SK-N-SH (cell line): ENCODE measurements at regions not wholly inside any gene's neighbourhood (a gene's known extent, or its start where the extent isn't known, plus 50 kb on each side); places are given as distances from the start of the nearest gene placed in this dataset.
"Not testable (repeated sequence)": the region's sequence is repeated elsewhere in the genome, so short reads cannot be mapped to it uniquely, and the experiment has no call there.

Experiments
- CTCF ChIA-PET: fragments of 300-600, 350-600 bp; formaldehyde crosslinking; extraction: SDS; loops from one replicate; lab custom pipeline; 2021; lab: Yijun Ruan, JAX
- POLR2A ChIA-PET: fragments of 350-600 bp; sonication (Branson Sonifier 250); formaldehyde crosslinking; extraction: SDS; loops from one replicate; lab custom pipeline; 2020; ENCODE audit warnings: antibody characterized with exemption, inconsistent platforms; lab: Yijun Ruan, JAX
- DNase-seq: peaks from one replicate; pipeline ENCODE4 v3.0.0; 2012
- H2AFZ ChIP-seq: fragments of 200-600 bp; sonication (generic); 2 replicates; pipeline ENCODE4 v1.8.1; 2016; ENCODE audit warnings: antibody characterized with exemption, mild to moderate bottlenecking, low read depth
- H3F3A ChIP-seq: fragments of 200-600 bp; sonication (generic); replicated peaks from 2 replicates; pipeline ENCODE3; 2016; ENCODE audit warnings: antibody characterized with exemption, mild to moderate bottlenecking; ENCODE audit not compliant: insufficient read depth
- H3K27ac ChIP-seq, 2 experiments: fragments of 200-500 bp in 1 of 2; fragments of 200-600 bp in 1 of 2; sonication (Bioruptor generic) in 1 of 2; sonication (generic), shearing (Covaris generic) in 1 of 2; 2 replicates each; pipeline versions ENCODE4 v1.5.1 to v1.6.1; 2014 to 2016; ENCODE audit warnings: low read depth in 2 of 2, inconsistent platforms in 1 of 2, low read length in 1 of 2, mild to moderate bottlenecking in 1 of 2, mixed read lengths in 1 of 2
- H3K27me3 ChIP-seq: fragments of 200-600 bp; sonication (generic), shearing (Covaris generic); 2 replicates; pipeline ENCODE4 v1.6.1; 2016; ENCODE audit warnings: mixed run types; ENCODE audit not compliant: insufficient read depth
- H3K36me3 ChIP-seq, 2 experiments: fragments of 200-500 bp in 1 of 2; fragments of 200-600 bp in 1 of 2; sonication (Bioruptor generic) in 1 of 2; sonication (generic) in 1 of 2; replicated peaks in 1 of 2; 2 replicates each; pipeline versions ENCODE3 to v1.5.1; 2014 to 2016; ENCODE audit warnings: low read length in 1 of 2, mild to moderate bottlenecking in 1 of 2; ENCODE audit not compliant: insufficient read depth in 2 of 2, control insufficient read depth in 1 of 2
- H3K4me1 ChIP-seq, 2 experiments: fragments of 200-500 bp in 1 of 2; fragments of 200-600 bp in 1 of 2; sonication (Bioruptor generic) in 1 of 2; sonication (generic), shearing (Covaris generic) in 1 of 2; 2 replicates each; pipeline versions ENCODE4 v1.5.1 to v1.6.1; 2014 to 2016; ENCODE audit warnings: low read depth in 1 of 2, low read length in 1 of 2, mixed run types in 1 of 2; ENCODE audit not compliant: insufficient read depth in 2 of 2, control insufficient read depth in 1 of 2
- H3K4me2 ChIP-seq: fragments of 200-600 bp; sonication (generic), shearing (Covaris generic); 2 replicates; pipeline ENCODE4 v1.6.1; 2017; ENCODE audit warnings: mixed run types
- H3K4me3 ChIP-seq, 2 experiments: fragments of 200-500 bp in 1 of 2; fragments of 200-600 bp in 1 of 2; sonication (Bioruptor generic) in 1 of 2; sonication (generic), shearing (Covaris generic) in 1 of 2; 2 replicates each; pipeline versions ENCODE4 v1.5.1 to v1.8.1; 2014 to 2016; ENCODE audit warnings: low read depth in 2 of 2, inconsistent platforms in 1 of 2, low read length in 1 of 2, mild to moderate bottlenecking in 1 of 2, mixed read lengths in 1 of 2, moderate library complexity in 1 of 2
- H3K79me2 ChIP-seq: fragments of 200-600 bp; sonication (generic); 2 replicates; pipeline ENCODE4 v1.8.1; 2017; ENCODE audit warnings: mild to moderate bottlenecking; ENCODE audit not compliant: insufficient read depth
- H3K9ac ChIP-seq: fragments of 200-600 bp; sonication (generic); 2 replicates; pipeline ENCODE4 v1.6.1; 2017; ENCODE audit warnings: mixed run types
- H3K9me2 ChIP-seq: fragments of 200-600 bp; sonication (generic); 2 replicates; pipeline ENCODE4 v1.6.1; 2017; ENCODE audit warnings: mixed run types
- H3K9me3 ChIP-seq: fragments of 200-600 bp; sonication (generic); 2 replicates; pipeline ENCODE4 v1.6.1; 2017; ENCODE audit warnings: mixed run types, mild to moderate bottlenecking, moderate library complexity
- H4K20me1 ChIP-seq: fragments of 200-600 bp; sonication (generic); 2 replicates; pipeline ENCODE4 v1.6.1; 2017; ENCODE audit warnings: mild to moderate bottlenecking, mixed run types; ENCODE audit not compliant: insufficient read depth
- ELF1 ChIP-seq: IDR thresholded peaks from 2 replicates; pipeline ENCODE4 v1.4.0; 2012
- FOXJ3 ChIP-seq: sonication (generic); formaldehyde crosslinking; IDR thresholded peaks from 2 replicates; pipeline ENCODE4 v1.5.1; 2020; ENCODE audit warnings: mild to moderate bottlenecking, missing genetic modification reagents
- JUND ChIP-seq: IDR thresholded peaks from 2 replicates; pipeline ENCODE4 v1.4.0; 2012
- MEF2A ChIP-seq: IDR thresholded peaks from 2 replicates; pipeline ENCODE4 v1.4.0; 2012; ENCODE audit warnings: low read depth, borderline replicate concordance
- whole genome bisulfite sequencing: methylation state at CpG from one replicate; pipeline ENCODE4 v1.1.6; 2017; ENCODE audit warnings: low lambda C conversion rate; 5-methylcytosine and 5-hydroxymethylcytosine counted together

DNA sequence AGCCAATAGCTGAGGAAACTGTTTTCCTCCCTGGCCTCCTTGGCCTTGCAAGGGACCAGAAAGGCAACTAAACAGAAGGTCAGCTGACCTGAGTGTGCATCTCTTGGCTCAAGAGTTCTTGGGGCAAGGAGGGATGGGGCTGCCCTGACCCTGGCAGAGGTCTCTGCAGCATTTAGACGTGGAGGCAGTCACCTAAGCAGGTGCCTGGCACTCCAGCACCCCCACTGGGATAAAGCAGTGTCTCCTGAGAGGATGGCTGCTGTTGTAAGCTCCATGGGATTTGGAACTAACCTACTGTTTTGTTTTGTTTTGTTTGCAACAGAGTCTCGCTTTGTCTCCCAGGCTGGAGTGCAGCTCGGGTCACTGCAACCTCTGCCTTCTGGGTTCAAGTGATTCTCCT is 185.2 kb downstream of the TBC1D2B start (continued):
- no peak for TF ChIP-seq JUND
- no peak for TF ChIP-seq MEF2A
- no peak for TF ChIP-seq FOXJ3 (CRISPR knock-in tag)
- TF ChIP-seq ELF1: no peak

DNA sequence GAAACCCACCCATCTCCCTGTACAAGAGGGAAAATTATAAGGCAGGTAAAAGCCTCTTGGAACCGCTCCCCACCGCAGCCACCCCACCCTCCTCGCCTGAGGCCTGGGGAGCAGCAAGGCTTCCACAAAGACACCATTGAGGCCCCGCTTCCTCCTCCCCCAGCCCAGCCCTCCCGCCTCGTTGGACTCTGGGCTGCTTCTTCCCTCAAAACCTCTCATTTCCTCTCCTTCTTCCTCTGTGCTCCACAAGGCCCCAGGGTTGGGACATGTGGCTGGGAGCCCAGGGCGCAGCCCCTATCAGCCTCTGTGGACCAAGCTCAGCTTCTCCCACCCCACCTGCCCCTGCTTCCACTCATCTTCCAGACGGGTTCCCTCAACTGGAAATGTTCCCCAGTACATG is 185.6 kb downstream of the TBC1D2B start:
- H3K36me3 ChIP-seq, H3K9me3 ChIP-seq, H3K9ac ChIP-seq, H3K4me2 ChIP-seq, H2AFZ ChIP-seq, H3K79me2 ChIP-seq, H3K27ac ChIP-seq, H3K27me3 ChIP-seq, H3F3A ChIP-seq, DNase-seq, CTCF ChIA-PET, H4K20me1 ChIP-seq, POLR2A ChIA-PET, H3K4me3 ChIP-seq, H3K9me2 ChIP-seq: not testable (repeated sequence)
- peaks cover 3 to 19% of the 10 kb centered on the region in 2 experiments; a peak in 1 of 4 replicates for H3K4me1 ChIP-seq
- WGBS: 80% methylated on average over 8 of the region's 8 CpGs

DNA sequence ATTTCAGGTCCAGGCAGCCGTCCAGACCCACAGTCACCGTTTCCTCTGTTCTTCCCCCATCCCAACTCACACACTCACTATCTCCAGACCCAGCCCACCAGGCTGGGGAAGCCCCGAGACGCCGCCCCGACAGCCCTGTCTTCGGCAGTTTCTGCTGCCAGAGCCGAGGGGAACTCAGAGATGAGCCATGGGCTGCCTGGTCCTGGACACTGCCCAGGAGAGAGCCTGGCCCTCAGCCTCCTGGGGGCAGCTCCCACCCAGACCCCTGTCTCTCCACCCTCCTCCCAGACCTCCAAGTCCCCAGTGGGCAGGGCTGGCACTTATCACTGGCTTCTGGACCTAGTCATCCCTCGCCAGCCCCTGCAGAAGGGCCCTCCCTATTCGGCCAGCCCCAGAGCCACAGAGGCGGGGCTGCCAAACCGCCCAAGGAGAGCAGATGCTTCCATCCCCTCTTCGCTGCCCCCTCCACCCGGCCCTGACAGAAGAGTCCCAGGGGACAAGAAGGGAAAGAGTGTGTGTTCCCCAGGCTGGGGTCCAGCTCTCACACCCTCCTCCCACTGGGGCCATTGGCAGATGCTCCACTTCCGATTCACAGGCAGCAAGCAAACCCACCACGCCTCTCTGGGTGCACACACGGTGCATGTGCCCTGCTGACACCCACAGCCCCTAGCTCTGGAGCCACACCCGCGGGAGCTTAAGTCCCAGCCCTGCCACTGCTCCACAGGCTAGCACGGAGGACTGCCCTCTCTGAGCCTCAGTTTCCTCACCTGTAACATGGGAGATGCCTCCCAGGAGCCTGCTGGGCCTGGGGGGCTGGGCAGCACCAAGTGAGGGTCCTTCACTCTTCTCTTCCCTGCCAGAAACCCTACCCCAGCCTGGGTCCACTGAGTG is 186.4 kb downstream of the TBC1D2B start:
- H3K9ac ChIP-seq, H3K9me3 ChIP-seq, H3K4me3 ChIP-seq, H3K27me3 ChIP-seq, H3F3A ChIP-seq, H4K20me1 ChIP-seq, H3K9me2 ChIP-seq, H3K27ac ChIP-seq, H2AFZ ChIP-seq, POLR2A ChIA-PET, H3K79me2 ChIP-seq, H3K36me3 ChIP-seq, CTCF ChIA-PET: not testable (repeated sequence)
- H3K4me1 ChIP-seq: peaks cover 3 to 21% of the 10 kb centered on the region in 2 experiments; a peak in 1 of 4 replicates
- 39% methylated on average over 5 of the region's 20 CpGs for WGBS
- DNase-seq: peak; percentile 82
- peak overlapping the region; percentile 47; the same call in 1 of the 2 replicates for H3K4me2 ChIP-seq

DNA sequence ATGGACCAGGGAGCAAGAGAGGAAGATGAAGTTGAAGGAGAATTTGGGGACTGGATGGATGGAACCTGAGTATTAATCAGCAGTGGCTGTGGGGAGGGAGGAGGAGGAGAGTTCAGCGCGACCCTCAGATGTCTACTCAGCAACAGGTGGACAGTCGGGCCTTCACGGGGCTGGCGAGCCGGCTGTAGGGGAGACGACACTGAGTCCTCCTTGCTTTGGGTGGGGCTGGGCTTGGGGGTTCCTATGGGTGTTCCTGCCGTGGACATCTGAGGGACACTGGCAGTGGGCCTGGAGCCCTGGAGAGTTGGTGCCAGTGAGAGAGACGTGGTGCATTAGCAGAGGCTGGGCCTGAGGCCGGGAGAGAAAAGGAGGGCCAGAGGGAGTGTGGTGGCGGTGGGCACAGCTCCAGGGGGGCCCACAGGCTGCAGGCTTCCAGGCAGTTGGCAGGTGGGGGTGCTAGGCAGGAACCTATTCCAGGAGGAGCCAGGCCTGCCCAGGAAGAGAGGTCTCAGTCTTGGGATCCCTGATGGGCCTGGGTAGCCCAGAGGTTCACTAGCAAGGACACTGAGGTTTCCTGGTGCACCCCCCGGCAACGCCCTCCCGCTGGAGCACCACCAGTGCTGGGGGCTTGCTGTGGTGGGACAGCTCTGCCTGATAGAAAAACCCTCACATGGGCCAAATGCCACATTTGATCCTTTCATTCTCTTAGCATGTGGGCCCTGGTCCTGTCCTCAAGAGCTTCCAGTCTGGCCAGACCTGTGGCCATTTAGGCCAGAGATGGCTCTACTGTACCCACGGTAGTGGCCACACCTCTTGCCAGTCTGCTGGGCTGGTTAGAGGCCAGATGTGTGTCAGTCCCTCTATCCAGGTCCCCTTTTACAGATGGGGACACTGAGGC is 187.4 kb downstream of the TBC1D2B start:
- H3K9me2 ChIP-seq, H4K20me1 ChIP-seq, CTCF ChIA-PET, H3F3A ChIP-seq, H3K27me3 ChIP-seq, H3K27ac ChIP-seq, H3K79me2 ChIP-seq, H3K36me3 ChIP-seq, H2AFZ ChIP-seq, H3K9me3 ChIP-seq, H3K4me3 ChIP-seq, POLR2A ChIA-PET, H3K9ac ChIP-seq, DNase-seq: not testable (repeated sequence)
- WGBS: 89% methylated on average over 12 of the region's 15 CpGs
- H3K4me2 ChIP-seq: 0 out of 2 replicates have a peak overlapping the region, but pooled peaks have one; percentile 47
- peaks cover 3 to 27% of the 10 kb centered on the region in 2 experiments; a peak in 1 of 4 replicates for H3K4me1 ChIP-seq
